ENCODE measurements at regions not wholly inside any gene's neighbourhood (a gene's known extent, or its start where the extent isn't known, plus 50 kb on each side); places are given as distances from the start of the nearest gene placed in this dataset.

- H3K27me3 ChIP-seq (ENCODE audit: insufficient read depth, low read length) = no peaks in the 10 kb centered on the region
- no peaks in the 10 kb centered on the region for H3K36me3 ChIP-seq (ENCODE audit: insufficient read depth, low read length)
- no peak overlapping the region for H2AFZ ChIP-seq (ENCODE audit: low read length)
- H3K4me1 ChIP-seq (ENCODE audit: insufficient read depth, low read length, severe bottlenecking) = no peaks in the 10 kb centered on the region
- no peak overlapping the region for H3K27ac ChIP-seq (ENCODE audit: low read depth, low read length, poor library complexity, severe bottlenecking)
- H3K9me2 ChIP-seq (ENCODE audit: low read depth, low read length) = no peaks in the 10 kb centered on the region
- H3K4me2 ChIP-seq (ENCODE audit: low read length) = no peak overlapping the region
- TF ChIP-seq CTCF (IDR thresholded peaks at IDR 0.05; ENCODE audit: low read length) (no peak), EZH2 (IDR thresholded peaks at IDR 0.05; ENCODE audit: borderline replicate concordance, low read length) (no peak)
- H3K9ac ChIP-seq (ENCODE audit: low read length) = no peak overlapping the region
- no peaks in the 10 kb centered on the region for H3F3A ChIP-seq (ENCODE audit: insufficient read depth, low read length)
- H3K4me3 ChIP-seq (ENCODE audit: low read depth, low read length, poor library complexity, severe bottlenecking) = no peak overlapping the region
- no peaks in the 10 kb centered on the region for H4K20me1 ChIP-seq (ENCODE audit: insufficient read depth, low read length)
- H3K9me3 ChIP-seq (ENCODE audit: low read length) = no peaks in the 10 kb centered on the region
- no peaks in the 10 kb centered on the region for H3K79me2 ChIP-seq (ENCODE audit: insufficient read depth, low read length)
Measured at GRCh38 chr9:31272456-31273295, 1111.8 kb upstream of the ACO1 start.

GRCh38 chr9:31275419-31275818, 1109.0 kb upstream of the ACO1 start:
- H3K79me2 ChIP-seq (ENCODE audit: insufficient read depth, low read length) = no peaks in the 10 kb centered on the region
- H3K9ac ChIP-seq (ENCODE audit: low read length) = no peak overlapping the region
- H3K4me2 ChIP-seq (ENCODE audit: low read length) = no peak overlapping the region
- H3F3A ChIP-seq (ENCODE audit: insufficient read depth, low read length) = no peaks in the 10 kb centered on the region
- H3K4me3 ChIP-seq (ENCODE audit: low read depth, low read length, poor library complexity, severe bottlenecking) = no peak overlapping the region
- no peaks in the 10 kb centered on the region for H3K9me3 ChIP-seq (ENCODE audit: low read length)
- TF ChIP-seq EZH2 (IDR thresholded peaks at IDR 0.05; ENCODE audit: borderline replicate concordance, low read length) (no peak), CTCF (IDR thresholded peaks at IDR 0.05; ENCODE audit: low read length) (no peak)
- no peaks in the 10 kb centered on the region for H3K9me2 ChIP-seq (ENCODE audit: low read depth, low read length)
- H4K20me1 ChIP-seq (ENCODE audit: insufficient read depth, low read length) = no peaks in the 10 kb centered on the region
- H3K36me3 ChIP-seq (ENCODE audit: insufficient read depth, low read length) = no peaks in the 10 kb centered on the region
- H2AFZ ChIP-seq (ENCODE audit: low read length) = no peak overlapping the region
- H3K4me1 ChIP-seq (ENCODE audit: insufficient read depth, low read length, severe bottlenecking) = no peaks in the 10 kb centered on the region
- H3K27me3 ChIP-seq (ENCODE audit: insufficient read depth, low read length) = no peaks in the 10 kb centered on the region
- H3K27ac ChIP-seq (ENCODE audit: low read depth, low read length, poor library complexity, severe bottlenecking) = no peak overlapping the region

- H3K9ac ChIP-seq (ENCODE audit: low read length) = no peak overlapping the region
- H3K27me3 ChIP-seq (ENCODE audit: insufficient read depth, low read length) = no peaks in the 10 kb centered on the region
Measured at GRCh38 chr9:31290731-31291130, 1093.7 kb upstream of the ACO1 start.

More at GRCh38 chr9:31290731-31291130, 1093.7 kb upstream of the ACO1 start:
- no peaks in the 10 kb centered on the region for H3K36me3 ChIP-seq (ENCODE audit: insufficient read depth, low read length)
- TF ChIP-seq CTCF (IDR thresholded peaks at IDR 0.05; ENCODE audit: low read length) (no peak), EZH2 (IDR thresholded peaks at IDR 0.05; ENCODE audit: borderline replicate concordance, low read length) (no peak)
- no peaks in the 10 kb centered on the region for H3K9me3 ChIP-seq (ENCODE audit: low read length)
- H3K27ac ChIP-seq (ENCODE audit: low read depth, low read length, poor library complexity, severe bottlenecking) = no peak overlapping the region
- no peaks in the 10 kb centered on the region for H3K4me1 ChIP-seq (ENCODE audit: insufficient read depth, low read length, severe bottlenecking)
- no peaks in the 10 kb centered on the region for H3F3A ChIP-seq (ENCODE audit: insufficient read depth, low read length)
- H3K79me2 ChIP-seq (ENCODE audit: insufficient read depth, low read length) = no peaks in the 10 kb centered on the region
- H2AFZ ChIP-seq (ENCODE audit: low read length) = 0 out of 2 replicates have a peak overlapping the region, but pooled peaks have one; percentile 23
- no peak overlapping the region for H3K4me3 ChIP-seq (ENCODE audit: low read depth, low read length, poor library complexity, severe bottlenecking)
- no peak overlapping the region for H3K4me2 ChIP-seq (ENCODE audit: low read length)
- no peaks in the 10 kb centered on the region for H3K9me2 ChIP-seq (ENCODE audit: low read depth, low read length)
- H4K20me1 ChIP-seq (ENCODE audit: insufficient read depth, low read length) = no peaks in the 10 kb centered on the region
